Activated naive CD8-positive, alpha-beta T cell (primary cell): ENCODE measurements at regions not wholly inside any gene's neighbourhood (a gene's known extent, or its start where the extent isn't known, plus 50 kb on each side); places are given as distances from the start of the nearest gene placed in this dataset.
A peak's percentile ranks its signal among the peaks of the same experiment; 100 is the strongest.

Source experiments
- H3K27ac Mint-ChIP-seq: one replicate; pipeline ENCODE4 v1.8.0; 2021; ENCODE audit warnings: mixed read lengths
- H3K27me3 Mint-ChIP-seq: one replicate; pipeline ENCODE4 v1.8.0; 2021; ENCODE audit warnings: mixed read lengths
- H3K36me3 Mint-ChIP-seq: one replicate; pipeline ENCODE4 v1.8.0; 2021; ENCODE audit warnings: mixed read lengths
- H3K4me1 Mint-ChIP-seq: one replicate; pipeline ENCODE4 v1.8.0; 2021; ENCODE audit warnings: low read depth, mixed read lengths
- H3K4me3 Mint-ChIP-seq: one replicate; pipeline ENCODE4 v1.8.0; 2021; ENCODE audit warnings: mild to moderate bottlenecking, mixed read lengths
- H3K9me3 Mint-ChIP-seq: one replicate; pipeline ENCODE4 v1.8.0; 2021; ENCODE audit warnings: low read depth, mixed read lengths

DNA sequence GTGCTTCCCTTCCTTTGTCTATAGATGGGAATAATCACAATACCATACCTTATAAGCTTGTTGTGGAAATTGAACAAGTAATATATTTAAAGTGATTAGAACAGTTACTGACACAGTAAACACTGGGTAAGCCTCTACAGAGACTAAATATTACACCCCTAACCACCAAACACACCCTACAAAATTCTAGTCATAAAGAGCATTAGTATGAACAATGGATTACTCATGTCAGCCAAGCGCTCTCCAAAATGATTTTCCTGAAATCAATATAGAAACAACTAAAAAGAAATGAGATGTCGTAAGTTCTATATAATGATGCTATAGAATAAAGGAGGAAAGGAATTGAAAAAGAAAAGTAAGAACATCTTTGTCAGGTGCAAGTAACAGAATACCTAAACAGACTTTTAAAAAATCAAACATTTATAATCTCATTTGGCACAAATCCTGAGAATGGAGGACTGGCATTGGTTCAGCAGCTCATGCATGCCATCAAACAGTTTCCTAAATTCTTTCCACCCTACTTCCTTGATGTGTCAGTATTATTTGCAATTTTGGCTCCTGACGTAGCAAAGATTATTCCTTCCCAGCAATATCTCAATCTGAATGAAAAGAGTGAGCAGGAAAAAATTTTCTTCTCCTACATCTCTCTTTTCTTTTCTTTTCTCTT, 118.0 kb downstream of the SINHCAF start:
- H3K4me3 Mint-ChIP-seq: no peak overlapping the region
- peaks cover 2% of the 10 kb centered on the region for H3K27me3 Mint-ChIP-seq
- H3K27ac Mint-ChIP-seq: no peak overlapping the region
- peaks cover 14% of the 10 kb centered on the region for H3K4me1 Mint-ChIP-seq
- H3K36me3 Mint-ChIP-seq: no peaks in the 10 kb centered on the region
- no peaks in the 10 kb centered on the region for H3K9me3 Mint-ChIP-seq

GRCh38 chr12:31210104-31210503, 115.8 kb downstream of the SINHCAF start:
- H3K4me3 Mint-ChIP-seq: no peak overlapping the region
- no peaks in the 10 kb centered on the region for H3K36me3 Mint-ChIP-seq
- H3K27ac Mint-ChIP-seq: no peak overlapping the region
- H3K4me1 Mint-ChIP-seq: peaks cover 3% of the 10 kb centered on the region
- H3K9me3 Mint-ChIP-seq: no peaks in the 10 kb centered on the region
- peaks cover 2% of the 10 kb centered on the region for H3K27me3 Mint-ChIP-seq

DNA sequence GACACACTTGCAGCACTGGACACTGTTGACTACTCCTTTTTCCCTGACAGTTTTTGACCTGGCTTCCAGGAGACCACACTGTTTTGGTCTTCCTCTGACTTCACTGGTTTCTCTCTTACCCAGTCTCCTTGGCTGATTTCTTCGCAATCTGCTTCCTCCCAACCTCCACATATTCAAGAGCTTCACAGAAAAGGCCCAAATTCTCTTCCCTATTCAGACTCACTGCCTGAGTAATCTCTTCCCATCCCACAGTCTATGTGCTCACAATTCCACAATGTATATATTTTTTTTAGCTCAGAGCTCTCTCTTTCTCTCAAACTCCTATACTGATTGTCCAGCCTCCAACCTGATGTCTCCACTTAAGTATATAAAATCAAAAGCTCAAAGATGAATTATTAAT, 115.4 kb downstream of the SINHCAF start:
- no peaks in the 10 kb centered on the region for H3K36me3 Mint-ChIP-seq
- peaks cover 2% of the 10 kb centered on the region for H3K27me3 Mint-ChIP-seq
- H3K9me3 Mint-ChIP-seq: no peaks in the 10 kb centered on the region
- H3K4me1 Mint-ChIP-seq: peaks cover 2% of the 10 kb centered on the region
- no peak overlapping the region for H3K27ac Mint-ChIP-seq
- H3K4me3 Mint-ChIP-seq: no peak overlapping the region

GRCh38 chr12:31214626-31215517, 111.1 kb downstream of the SINHCAF start:
- peaks cover 5% of the 10 kb centered on the region for H3K27me3 Mint-ChIP-seq
- no peaks in the 10 kb centered on the region for H3K4me1 Mint-ChIP-seq

GRCh38 chr12:31215518-31216232, 110.3 kb downstream of the SINHCAF start:
- H3K27ac Mint-ChIP-seq: no peak overlapping the region
- H3K4me1 Mint-ChIP-seq: no peaks in the 10 kb centered on the region
- no peak overlapping the region for H3K4me3 Mint-ChIP-seq
- no peaks in the 10 kb centered on the region for H3K36me3 Mint-ChIP-seq
- H3K9me3 Mint-ChIP-seq: no peaks in the 10 kb centered on the region
- H3K27me3 Mint-ChIP-seq: peaks cover 5% of the 10 kb centered on the region

More at GRCh38 chr12:31214626-31215517, 111.1 kb downstream of the SINHCAF start:
- Mint-ChIP-seq H3K4me3 (no peak overlapping the region), H3K27ac (no peak overlapping the region), H3K9me3 (no peaks in the 10 kb centered on the region), H3K36me3 (no peaks in the 10 kb centered on the region)

DNA sequence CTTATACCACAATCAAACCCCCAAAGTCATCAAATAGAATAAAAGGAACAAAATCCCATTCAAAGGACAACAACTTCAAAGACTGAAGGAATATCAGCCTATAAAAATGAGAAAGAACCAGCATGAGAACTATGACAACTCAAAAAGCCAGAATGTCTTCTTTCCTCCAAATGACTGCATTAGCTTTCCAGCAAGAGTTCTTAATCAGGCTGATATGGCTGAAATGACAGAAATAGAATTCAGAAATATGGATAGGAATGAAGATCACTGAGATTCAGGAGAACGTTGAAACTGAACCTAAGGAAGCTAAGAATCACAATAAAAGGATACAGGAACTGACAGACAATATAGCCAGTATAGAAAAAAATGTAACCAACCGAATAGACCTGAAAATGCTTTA, 109.5 kb downstream of the SINHCAF start:
- no peaks in the 10 kb centered on the region for H3K9me3 Mint-ChIP-seq
- no peak overlapping the region for H3K27ac Mint-ChIP-seq
- H3K36me3 Mint-ChIP-seq: no peaks in the 10 kb centered on the region
- no peak overlapping the region for H3K4me3 Mint-ChIP-seq
- H3K27me3 Mint-ChIP-seq: peaks cover 5% of the 10 kb centered on the region
- H3K4me1 Mint-ChIP-seq: no peaks in the 10 kb centered on the region

GRCh38 chr12:31217356-31218130, 108.4 kb downstream of the SINHCAF start:
- no peaks in the 10 kb centered on the region for H3K9me3 Mint-ChIP-seq
- H3K4me3 Mint-ChIP-seq: no peak overlapping the region
- no peak overlapping the region for H3K27ac Mint-ChIP-seq
- H3K4me1 Mint-ChIP-seq: no peaks in the 10 kb centered on the region
- H3K36me3 Mint-ChIP-seq: no peaks in the 10 kb centered on the region
- peaks cover 5% of the 10 kb centered on the region for H3K27me3 Mint-ChIP-seq

- Mint-ChIP-seq H3K4me3 (no peak overlapping the region), H3K9me3 (no peaks in the 10 kb centered on the region), H3K27ac (no peak overlapping the region), H3K27me3 (peaks cover 5% of the 10 kb centered on the region), H3K36me3 (no peaks in the 10 kb centered on the region), H3K4me1 (no peaks in the 10 kb centered on the region)
Measured at GRCh38 chr12:31218203-31219025, 107.5 kb downstream of the SINHCAF start.

- Mint-ChIP-seq H3K4me1 (no peaks in the 10 kb centered on the region), H3K9me3 (no peaks in the 10 kb centered on the region), H3K27me3 (peaks cover 5% of the 10 kb centered on the region), H3K27ac (peak overlapping the region; percentile 67), H3K36me3 (no peaks in the 10 kb centered on the region), H3K4me3 (no peak overlapping the region)
Measured at GRCh38 chr12:31219521-31219920, 106.4 kb downstream of the SINHCAF start.

- H3K36me3 Mint-ChIP-seq: no peaks in the 10 kb centered on the region
- H3K27ac Mint-ChIP-seq: no peak overlapping the region
- peaks cover 5% of the 10 kb centered on the region for H3K27me3 Mint-ChIP-seq
- no peaks in the 10 kb centered on the region for H3K9me3 Mint-ChIP-seq
- no peaks in the 10 kb centered on the region for H3K4me1 Mint-ChIP-seq
- H3K4me3 Mint-ChIP-seq: no peak overlapping the region
Measured at GRCh38 chr12:31220061-31220460, 105.9 kb downstream of the SINHCAF start.

DNA sequence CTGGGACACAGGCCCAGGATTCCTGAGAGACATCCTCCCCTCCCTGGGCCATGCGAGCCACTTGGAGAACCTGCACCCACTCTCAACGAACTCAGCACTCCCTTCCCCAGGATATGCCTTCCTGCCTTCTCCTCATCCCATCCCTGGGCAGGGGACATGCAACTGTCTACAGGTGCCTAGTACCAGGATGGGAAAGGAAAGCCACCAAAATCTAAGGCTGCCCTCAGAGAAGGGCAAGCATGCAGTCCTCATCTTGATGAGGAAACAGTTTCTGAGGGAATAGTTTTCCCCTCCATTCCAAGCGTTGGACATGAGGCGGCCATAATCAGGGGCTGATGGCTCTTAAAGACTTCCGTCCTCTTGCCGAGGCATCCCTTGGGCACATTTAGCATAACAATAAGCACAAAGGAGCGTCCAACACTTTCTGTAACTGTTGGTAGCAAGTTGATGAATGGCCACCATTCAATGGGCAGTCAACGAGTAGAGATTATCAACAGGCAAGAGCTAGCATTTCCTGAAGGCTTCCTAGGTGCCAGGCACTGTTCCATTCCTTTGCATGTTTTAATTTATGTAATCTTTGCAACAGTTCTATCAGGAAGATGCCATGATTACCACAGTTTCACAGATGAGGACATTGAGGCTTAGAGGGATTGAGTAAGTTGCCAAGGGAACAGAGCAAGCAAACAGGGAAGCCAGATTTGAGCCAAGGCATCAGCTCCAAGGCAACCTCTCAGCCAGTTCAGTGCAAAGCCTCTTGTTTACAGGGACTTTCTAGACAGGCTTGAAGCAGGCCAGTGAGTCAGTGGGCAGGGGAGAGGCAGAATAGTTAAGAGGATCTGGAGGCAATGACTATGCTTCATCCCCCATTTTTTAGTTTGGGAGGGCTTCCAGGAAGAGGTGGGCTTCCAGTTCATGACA, 105.1 kb downstream of the SINHCAF start:
- Mint-ChIP-seq H3K36me3 (no peaks in the 10 kb centered on the region), H3K9me3 (no peaks in the 10 kb centered on the region), H3K27me3 (peaks cover 1% of the 10 kb centered on the region), H3K4me3 (no peak overlapping the region), H3K27ac (no peak overlapping the region), H3K4me1 (no peaks in the 10 kb centered on the region)

- Mint-ChIP-seq H3K27ac (no peak overlapping the region), H3K36me3 (no peaks in the 10 kb centered on the region), H3K27me3 (peaks cover under 1% of the 10 kb centered on the region), H3K4me1 (no peaks in the 10 kb centered on the region), H3K4me3 (no peak overlapping the region), H3K9me3 (no peaks in the 10 kb centered on the region)
Measured at GRCh38 chr12:31221551-31221945, 104.4 kb downstream of the SINHCAF start.

DNA sequence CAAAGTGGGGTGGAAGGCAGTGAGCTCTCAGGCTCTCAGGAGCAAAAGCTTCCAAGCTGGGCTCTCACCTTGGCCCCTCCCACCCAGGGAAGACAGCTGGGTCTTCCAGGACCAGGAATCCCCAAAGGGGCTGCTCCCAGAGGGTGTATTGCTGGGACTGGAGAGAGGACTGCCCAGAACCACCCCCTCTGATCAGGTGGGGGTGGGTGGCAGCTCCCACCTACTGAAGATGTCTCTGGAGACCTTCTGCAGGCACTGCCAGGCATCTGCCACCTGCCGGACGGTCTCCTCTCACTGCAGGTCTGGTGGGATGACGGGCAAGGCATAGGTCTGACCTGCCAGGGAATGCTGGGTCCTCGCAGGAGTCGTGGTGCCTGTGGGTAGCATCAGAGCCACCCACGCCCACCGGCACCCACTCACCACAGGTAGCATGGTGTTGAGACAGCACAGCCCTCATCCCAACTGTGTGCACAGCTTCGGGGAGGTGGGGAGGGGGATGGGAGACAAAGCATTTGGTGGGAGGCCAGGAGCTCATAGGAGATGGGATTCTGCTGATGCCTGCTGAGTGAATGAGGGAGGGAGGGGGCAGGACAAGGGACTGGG, 103.2 kb downstream of the SINHCAF start:
- Mint-ChIP-seq H3K36me3 (no peaks in the 10 kb centered on the region), H3K27me3 (no peaks in the 10 kb centered on the region), H3K4me1 (no peaks in the 10 kb centered on the region), H3K4me3 (no peak overlapping the region), H3K9me3 (no peaks in the 10 kb centered on the region), H3K27ac (no peak overlapping the region)
